ENCODE measurements at regions not wholly inside any gene's neighbourhood (a gene's known extent, or its start where the extent isn't known, plus 50 kb on each side); places are given as distances from the start of the nearest gene placed in this dataset.

DNA sequence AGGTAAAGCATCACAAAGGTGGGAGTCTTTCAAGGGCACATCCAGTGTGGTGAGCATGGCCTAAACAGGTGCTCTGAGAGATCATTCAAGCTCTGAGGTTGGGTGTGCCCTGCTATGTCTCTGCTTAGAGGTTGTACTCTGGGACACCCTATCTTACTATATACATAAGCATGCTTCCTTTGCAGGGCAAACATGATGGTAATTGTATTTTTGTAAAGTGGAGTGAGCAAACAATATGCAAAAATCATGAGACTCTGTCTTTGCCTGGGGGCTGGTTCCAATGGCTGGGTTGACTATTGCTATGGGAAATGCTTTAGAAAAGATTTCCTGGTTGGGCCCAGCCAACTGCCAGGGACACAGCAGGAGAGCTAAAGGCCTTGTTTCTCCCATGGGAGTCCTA, 315.1 kb upstream of the TLE3 start:
- TF ChIP-seq, protein P1, sequence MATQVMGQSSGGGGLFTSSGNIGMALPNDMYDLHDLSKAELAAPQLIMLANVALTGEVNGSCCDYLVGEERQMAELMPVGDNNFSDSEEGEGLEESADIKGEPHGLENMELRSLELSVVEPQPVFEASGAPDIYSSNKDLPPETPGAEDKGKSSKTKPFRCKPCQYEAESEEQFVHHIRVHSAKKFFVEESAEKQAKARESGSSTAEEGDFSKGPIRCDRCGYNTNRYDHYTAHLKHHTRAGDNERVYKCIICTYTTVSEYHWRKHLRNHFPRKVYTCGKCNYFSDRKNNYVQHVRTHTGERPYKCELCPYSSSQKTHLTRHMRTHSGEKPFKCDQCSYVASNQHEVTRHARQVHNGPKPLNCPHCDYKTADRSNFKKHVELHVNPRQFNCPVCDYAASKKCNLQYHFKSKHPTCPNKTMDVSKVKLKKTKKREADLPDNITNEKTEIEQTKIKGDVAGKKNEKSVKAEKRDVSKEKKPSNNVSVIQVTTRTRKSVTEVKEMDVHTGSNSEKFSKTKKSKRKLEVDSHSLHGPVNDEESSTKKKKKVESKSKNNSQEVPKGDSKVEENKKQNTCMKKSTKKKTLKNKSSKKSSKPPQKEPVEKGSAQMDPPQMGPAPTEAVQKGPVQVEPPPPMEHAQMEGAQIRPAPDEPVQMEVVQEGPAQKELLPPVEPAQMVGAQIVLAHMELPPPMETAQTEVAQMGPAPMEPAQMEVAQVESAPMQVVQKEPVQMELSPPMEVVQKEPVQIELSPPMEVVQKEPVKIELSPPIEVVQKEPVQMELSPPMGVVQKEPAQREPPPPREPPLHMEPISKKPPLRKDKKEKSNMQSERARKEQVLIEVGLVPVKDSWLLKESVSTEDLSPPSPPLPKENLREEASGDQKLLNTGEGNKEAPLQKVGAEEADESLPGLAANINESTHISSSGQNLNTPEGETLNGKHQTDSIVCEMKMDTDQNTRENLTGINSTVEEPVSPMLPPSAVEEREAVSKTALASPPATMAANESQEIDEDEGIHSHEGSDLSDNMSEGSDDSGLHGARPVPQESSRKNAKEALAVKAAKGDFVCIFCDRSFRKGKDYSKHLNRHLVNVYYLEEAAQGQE (IDR thresholded peaks at IDR 0.05; ENCODE audit: insufficient read depth in 1 of 2, low read depth in 2 of 2, low read length in 2 of 2): no peak
- TF ChIP-seq TAF1 (IDR thresholded peaks at IDR 0.05; ENCODE audit: borderline replicate concordance, insufficient read depth, low read length) (no peak), FOXP2 (optimal IDR thresholded peaks at IDR 0.05; ENCODE audit: borderline replicate concordance, extremely low read depth, extremely low read length, insufficient read depth) (no peak), POLR2AphosphoS5 (IDR thresholded peaks at IDR 0.05; ENCODE audit: low read depth, low read length) (no peak), SIN3A (IDR thresholded peaks at IDR 0.05; ENCODE audit: borderline replicate concordance, insufficient read depth, low read length) (no peak)

DNA sequence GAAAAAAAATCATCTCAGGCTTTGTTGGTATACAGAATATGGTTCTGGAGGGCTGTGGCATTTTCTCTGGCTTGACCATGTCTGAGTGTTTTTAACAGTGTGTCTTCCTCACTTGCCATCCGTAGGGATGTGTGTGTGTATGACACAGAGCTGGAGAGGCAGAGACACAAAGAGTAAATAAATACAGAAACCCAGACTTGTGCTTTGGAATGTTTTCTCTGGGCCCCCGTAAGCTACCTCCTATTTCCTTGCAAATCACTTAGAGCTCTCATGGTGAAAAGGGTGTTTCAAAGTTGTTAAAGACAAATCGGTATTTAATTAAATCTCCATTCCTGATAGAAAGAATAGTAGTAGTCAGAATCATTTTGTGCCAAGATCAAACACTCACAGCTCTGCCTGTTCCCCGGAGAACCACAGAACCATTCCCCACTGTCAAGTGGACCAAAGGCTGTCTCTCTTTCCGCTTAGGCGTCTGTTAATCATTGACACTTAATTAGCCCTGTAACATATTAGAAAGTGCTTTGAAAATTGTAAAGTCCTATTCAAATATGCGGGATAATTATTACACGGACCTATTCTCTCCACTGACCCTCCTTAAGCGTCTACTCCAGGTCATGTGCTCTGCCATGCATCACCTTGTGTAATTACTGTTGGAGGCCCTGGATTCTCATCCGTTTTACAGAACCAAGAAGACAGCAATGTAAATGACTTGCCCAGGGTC, 313.6 kb upstream of the TLE3 start:
- TF ChIP-seq TAF1 (IDR thresholded peaks at IDR 0.05; ENCODE audit: borderline replicate concordance, insufficient read depth, low read length) (no peak), POLR2AphosphoS5 (IDR thresholded peaks at IDR 0.05; ENCODE audit: low read depth, low read length) (no peak), FOXP2 (optimal IDR thresholded peaks at IDR 0.05; ENCODE audit: borderline replicate concordance, extremely low read depth, extremely low read length, insufficient read depth) (no peak), SIN3A (IDR thresholded peaks at IDR 0.05; ENCODE audit: borderline replicate concordance, insufficient read depth, low read length) (no peak)
- TF ChIP-seq, protein P1 (IDR thresholded peaks at IDR 0.05; ENCODE audit: insufficient read depth in 1 of 2, low read depth in 2 of 2, low read length in 2 of 2): no peak

DNA sequence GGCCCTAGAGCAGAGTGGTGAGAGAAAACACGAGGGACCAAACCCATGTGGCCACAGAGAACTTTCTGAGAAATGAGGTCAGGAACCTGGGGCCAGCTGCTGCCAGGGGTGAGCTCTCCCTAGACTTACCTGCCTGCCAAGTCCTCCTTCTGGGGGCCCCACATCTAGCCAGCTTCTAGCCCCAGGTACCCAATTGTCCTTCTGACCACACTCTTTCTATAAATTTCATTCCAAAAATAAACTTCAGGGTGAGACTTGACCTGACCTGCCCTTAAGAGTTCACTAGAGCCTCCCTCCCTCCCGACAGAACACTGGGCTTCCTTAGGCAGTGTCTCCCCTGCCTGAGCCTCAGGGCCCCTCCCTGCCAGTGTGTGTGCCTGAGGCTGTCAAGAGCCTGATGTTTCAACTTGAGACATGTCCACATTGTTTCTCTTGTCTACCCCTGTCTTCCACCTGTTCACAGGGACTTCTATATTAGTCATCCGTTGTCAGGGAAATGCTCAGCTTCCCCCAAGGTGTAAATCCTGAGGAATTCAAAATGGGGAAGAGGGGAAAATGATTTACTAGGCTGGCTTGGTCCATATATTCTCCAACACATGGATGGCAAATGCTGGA, 312.8 kb upstream of the TLE3 start:
- TF ChIP-seq TAF1 (IDR thresholded peaks at IDR 0.05; ENCODE audit: borderline replicate concordance, insufficient read depth, low read length) (no peak), SIN3A (IDR thresholded peaks at IDR 0.05; ENCODE audit: borderline replicate concordance, insufficient read depth, low read length) (no peak), FOXP2 (optimal IDR thresholded peaks at IDR 0.05; ENCODE audit: borderline replicate concordance, extremely low read depth, extremely low read length, insufficient read depth) (no peak), POLR2AphosphoS5 (IDR thresholded peaks at IDR 0.05; ENCODE audit: low read depth, low read length) (no peak)
- TF ChIP-seq, protein P1 (IDR thresholded peaks at IDR 0.05; ENCODE audit: insufficient read depth in 1 of 2, low read depth in 2 of 2, low read length in 2 of 2): no peak

DNA sequence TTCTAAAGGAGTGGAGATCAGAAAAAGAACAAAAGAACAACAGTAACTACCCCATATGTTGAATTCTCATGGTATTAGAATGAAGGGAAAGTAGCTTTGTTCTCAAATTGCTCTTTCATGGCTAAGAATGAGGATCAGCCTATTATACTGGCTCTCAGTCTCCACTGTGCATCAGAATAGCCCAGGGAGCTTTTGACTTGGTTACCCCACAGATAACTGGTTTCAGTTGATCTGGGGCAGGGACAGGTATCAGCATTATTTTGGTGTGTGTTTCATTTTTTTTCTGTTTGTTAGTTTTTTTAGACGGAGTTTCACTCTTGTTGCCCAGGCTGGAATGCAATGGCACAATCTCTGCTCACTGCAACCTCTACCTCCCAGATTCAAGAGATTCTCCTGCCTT, 311.7 kb upstream of the TLE3 start:
- TF ChIP-seq FOXP2 (optimal IDR thresholded peaks at IDR 0.05; ENCODE audit: borderline replicate concordance, extremely low read depth, extremely low read length, insufficient read depth): no peak

DNA sequence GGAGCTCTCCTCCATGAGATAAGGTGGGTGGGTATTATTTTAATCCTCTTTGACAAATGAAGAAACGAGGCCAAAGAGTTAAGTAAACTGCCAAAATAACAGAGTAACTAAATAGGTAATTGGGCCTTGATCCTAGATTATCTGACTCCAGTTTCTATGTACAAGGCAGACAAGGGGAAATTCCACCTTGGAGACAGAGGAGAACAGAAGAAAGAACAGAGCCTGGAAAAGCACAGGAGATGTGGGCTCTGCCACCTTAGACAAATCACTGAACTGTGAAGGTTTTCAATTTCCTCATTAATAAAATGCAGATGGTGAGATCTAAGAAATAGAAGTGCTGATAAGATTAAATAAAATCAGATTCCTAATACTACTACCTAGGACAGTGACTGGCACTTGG, 310.2 kb upstream of the TLE3 start:
- no peak for TF ChIP-seq POLR2AphosphoS5 (IDR thresholded peaks at IDR 0.05; ENCODE audit: low read depth, low read length)
- TF ChIP-seq, protein P1 (IDR thresholded peaks at IDR 0.05; ENCODE audit: insufficient read depth in 1 of 2, low read depth in 2 of 2, low read length in 2 of 2): no peak
- no peak for TF ChIP-seq SIN3A (IDR thresholded peaks at IDR 0.05; ENCODE audit: borderline replicate concordance, insufficient read depth, low read length)
- no peak for TF ChIP-seq TAF1 (IDR thresholded peaks at IDR 0.05; ENCODE audit: borderline replicate concordance, insufficient read depth, low read length)
- TF ChIP-seq FOXP2 (optimal IDR thresholded peaks at IDR 0.05; ENCODE audit: borderline replicate concordance, extremely low read depth, extremely low read length, insufficient read depth): no peak
